ENCODE measurements at regions not wholly inside any gene's neighbourhood (a gene's known extent, or its start where the extent isn't known, plus 50 kb on each side); places are given as distances from the start of the nearest gene placed in this dataset.

DNA sequence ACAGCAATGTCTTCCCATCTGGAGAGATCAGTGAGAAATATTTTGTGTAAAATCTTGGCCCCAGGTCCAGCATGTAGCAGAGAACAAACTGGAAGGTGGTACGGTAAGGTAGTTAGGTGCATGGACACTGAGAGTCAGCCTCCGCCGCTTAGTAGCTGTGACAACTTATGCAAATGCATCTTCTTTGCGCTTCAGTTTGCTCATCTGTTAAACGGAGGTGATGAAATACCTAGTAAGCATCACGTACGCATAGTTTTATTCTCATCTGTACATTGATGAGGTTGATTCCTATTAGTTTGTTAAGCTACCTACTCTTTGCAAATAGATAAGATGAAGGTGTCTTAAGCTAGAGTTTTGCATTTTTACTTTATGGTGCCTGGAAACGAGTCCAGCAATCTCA is 80.0 kb upstream of the MSX1 start:
- no peak for TF ChIP-seq EZH2 (IDR thresholded peaks at IDR 0.05; ENCODE audit: low read depth)
- TF ChIP-seq CTCF (conservative IDR thresholded peaks at IDR 0.05): no peak

Measured in PC-9 (cell line).